GM19467 (cell line): ENCODE measurements at regions not wholly inside any gene's neighbourhood (a gene's known extent, or its start where the extent isn't known, plus 50 kb on each side); places are given as distances from the start of the nearest gene placed in this dataset.
A peak's percentile ranks its signal among the peaks of the same experiment; 100 is the strongest.
"Not testable (repeated sequence)": the region's sequence is repeated elsewhere in the genome, so short reads cannot be mapped to it uniquely, and the experiment has no call there.

Source experiments
- ATAC-seq: cut with Tn5 transposase; IDR thresholded peaks from one replicate; pipeline ENCODE4 v1.9.1; 2021; ENCODE audit warnings: mild to moderate bottlenecking, moderate library complexity; ENCODE audit not compliant: unreplicated experiment

GRCh38 chr3:137820366-137820765 is 56.3 kb downstream of the SOX14 start:
- ATAC-seq = no peak

DNA sequence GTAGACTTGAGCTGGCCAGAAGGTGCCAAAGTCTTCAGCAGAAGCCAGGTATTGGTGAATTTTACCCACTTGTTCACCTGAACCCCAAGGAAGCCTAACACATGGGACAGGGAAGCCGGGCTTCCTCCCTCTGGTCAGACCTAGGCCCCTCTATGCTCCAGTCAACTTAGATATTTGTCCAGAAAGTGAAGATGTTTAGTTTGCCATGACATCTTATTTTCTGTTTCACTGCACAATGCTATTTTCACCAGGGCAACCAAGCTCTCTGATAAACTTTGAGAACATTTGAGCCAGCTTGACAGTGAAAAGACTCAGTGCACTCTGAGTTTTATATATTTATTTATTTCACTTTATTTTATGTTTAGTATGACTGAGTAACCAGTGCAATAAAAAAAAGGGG is 71.0 kb downstream of the SOX14 start:
- ATAC-seq = no peak

DNA sequence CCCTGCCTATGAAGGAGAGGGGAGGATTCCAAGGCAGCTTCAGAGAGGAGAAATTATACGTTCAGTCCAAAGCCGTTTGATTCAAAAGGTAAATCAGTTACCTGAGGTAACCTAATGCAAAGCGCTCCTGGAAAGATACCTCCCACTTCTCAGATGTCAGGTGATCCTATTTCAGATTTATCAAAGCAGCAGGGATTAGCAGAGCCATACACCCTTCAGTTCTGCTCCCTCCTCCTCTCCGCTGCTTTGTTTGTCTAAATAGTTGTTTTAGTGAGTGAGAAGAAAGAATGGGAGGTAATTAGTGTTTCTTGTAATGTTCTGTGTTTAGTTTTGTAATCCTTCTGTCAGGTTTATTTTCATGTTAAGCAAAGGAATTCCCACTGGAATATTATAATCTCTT is 81.1 kb downstream of the SOX14 start:
- no peak for ATAC-seq

DNA sequence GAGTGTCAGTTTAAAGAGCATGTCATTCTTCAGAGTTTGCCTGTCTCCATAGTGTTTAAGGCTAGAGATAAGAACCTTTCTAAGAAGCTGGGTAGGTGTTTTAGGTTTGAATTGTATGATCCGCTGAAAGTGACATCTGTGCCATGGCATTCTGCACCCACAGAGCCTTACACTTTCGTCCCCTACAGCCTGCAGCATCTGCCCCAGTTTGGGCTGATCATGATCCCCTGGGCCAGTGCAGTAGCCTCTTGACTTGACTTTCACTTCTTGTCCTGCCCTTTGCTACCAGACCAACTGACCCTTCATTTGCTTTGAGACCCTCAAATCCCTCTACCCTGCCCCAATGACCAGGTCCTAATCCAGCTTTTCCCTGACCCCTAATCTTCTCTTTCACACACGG is 81.6 kb downstream of the SOX14 start:
- ATAC-seq = no peak

DNA sequence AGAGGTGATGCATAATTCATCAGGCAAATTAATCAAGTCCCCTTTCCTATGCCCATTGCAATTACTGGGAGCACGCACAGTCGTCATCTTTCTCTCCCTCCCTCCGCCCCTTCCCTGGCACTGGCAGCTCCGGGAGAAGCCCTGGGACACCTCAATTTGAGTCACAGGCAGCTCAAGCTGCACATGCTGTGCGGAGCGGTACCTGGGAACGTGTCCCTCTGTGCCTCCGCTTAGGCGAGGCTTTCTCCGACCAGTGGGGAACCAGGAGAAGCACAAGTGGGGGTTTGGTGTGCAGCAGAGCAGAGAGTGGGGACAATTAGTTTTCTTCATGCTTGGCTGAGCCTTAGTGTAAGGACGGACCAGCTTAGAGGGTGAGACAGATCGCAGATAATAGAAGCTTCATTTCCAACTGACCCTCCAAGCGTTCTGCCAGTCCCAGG is 88.3 kb downstream of the SOX14 start:
- ATAC-seq = no peak

GRCh38 chr3:137854533-137855261 is 90.6 kb downstream of the SOX14 start:
- ATAC-seq = no peak

GRCh38 chr3:137866001-137866400 is 101.9 kb downstream of the SOX14 start:
- no peak for ATAC-seq

DNA sequence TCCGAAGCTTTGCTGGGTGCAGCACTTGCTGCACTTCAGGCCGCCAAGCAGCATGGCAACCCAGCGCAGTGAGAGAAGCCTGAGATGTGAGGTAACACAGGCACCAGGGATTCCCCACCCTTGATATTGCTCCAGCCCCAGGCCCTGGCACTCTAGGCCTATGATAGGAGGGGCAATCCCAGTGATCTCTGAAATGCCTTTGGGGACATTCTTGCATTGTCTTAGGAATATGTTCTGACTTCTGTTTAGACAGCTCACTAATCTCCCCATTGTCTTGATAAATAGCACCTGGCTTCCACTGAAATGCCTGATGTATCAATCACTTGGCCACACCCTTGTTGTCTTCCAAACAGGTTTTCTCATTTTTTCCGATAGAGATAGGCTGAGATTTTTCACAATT is 102.8 kb downstream of the SOX14 start:
- ATAC-seq = no peak

- no peak for ATAC-seq
These were observed 103.5 kb downstream of the SOX14 start for GRCh38 chr3:137867611-137868010.

DNA sequence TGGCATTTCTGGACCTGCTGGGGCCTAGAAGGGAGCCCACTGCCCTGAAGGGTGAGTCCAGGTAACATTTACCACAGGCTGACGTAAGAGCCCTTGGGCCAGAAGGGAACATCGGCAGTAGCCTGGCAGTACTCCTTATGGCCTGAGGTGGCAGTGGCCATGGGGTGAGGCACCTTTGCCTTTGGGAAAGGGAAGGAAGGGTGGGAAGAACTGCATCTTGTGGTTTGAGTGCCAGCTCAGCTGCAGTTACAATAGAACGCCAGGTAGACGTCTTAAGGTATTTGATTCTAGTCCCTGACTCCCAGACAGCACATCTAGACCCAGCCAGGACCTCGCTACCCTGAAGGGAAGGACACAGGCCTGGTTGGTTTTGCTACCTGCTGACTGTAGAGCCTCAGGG is 104.9 kb downstream of the SOX14 start:
- ATAC-seq = no peak

- not testable (repeated sequence) for ATAC-seq
These were observed 108.5 kb downstream of the SOX14 start for GRCh38 chr3:137872589-137872988.

GRCh38 chr3:137896842-137897241 is 113.1 kb upstream of the CLDN18 start:
- ATAC-seq = not testable (repeated sequence)

DNA sequence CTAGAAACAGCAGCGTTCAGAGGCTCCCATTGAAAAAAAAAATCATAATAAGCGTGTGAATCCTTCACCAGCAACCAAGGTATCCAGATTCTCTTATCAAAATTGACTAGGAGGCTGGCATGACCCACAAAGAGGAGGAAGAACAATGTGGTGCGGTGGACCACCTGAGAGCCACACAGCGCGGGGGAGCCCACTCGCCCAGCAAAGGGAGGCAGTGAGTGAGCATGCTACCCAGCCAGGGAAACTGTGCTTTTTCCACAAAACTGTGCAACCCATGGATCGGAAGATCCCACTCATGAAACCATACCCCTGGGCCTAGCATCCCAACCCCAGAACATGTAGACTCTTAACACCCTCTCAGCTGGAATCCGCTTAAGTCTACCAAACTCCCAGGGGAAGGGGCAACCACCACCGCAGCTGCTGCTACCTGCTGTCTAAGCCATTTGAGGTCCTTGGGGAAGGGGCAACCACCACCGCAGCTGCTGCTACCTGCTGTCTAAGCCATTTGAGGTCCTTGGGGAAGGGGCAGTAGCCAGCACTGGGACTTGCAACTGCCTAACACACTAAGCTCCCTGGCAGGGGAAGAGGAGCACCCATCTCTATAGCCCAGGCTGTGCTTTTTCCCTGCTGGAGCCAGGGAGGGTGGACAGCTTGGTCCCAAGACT is 102.8 kb upstream of the CLDN18 start:
- ATAC-seq = no peak

GRCh38 chr3:137924628-137925027 is 85.3 kb upstream of the CLDN18 start:
- ATAC-seq = no peak

DNA sequence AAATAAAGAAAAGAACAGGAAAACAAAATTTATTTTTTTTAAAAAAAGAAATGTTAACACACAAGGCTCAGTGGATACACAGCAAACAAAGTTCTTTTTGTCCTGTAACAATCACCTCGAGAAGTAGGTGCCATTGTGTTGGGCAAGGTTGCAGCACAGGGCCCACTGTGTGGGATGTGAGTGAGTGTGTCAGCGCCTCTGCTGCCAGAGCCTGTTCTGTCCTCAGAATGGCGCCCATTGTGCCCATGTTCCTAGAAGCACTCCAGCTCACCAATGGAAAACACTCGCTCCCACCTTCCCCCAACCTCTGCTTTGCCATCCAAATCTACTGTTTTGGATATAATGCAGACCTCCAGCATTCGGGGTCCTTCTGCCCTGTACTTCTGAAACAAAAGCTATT is 84.9 kb upstream of the CLDN18 start:
- no peak for ATAC-seq

DNA sequence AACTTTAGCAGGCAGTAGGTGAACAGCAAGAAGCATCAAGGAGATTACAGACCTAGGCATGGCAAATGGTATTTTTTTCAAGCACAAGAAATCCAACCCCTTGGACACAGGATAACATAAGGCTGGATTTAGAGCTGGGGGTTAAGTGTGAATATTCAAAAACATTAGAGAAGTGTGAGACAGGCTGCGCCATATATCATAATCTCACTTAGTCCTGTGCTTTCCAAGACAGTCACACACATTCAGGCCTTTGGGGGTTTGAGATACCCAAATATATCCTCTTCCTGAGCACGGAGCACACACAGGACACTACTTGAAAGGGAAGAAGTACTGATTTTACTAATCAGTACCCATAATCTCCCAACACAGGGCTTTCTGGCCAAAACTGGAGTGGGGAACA is 83.0 kb upstream of the CLDN18 start:
- ATAC-seq = no peak

DNA sequence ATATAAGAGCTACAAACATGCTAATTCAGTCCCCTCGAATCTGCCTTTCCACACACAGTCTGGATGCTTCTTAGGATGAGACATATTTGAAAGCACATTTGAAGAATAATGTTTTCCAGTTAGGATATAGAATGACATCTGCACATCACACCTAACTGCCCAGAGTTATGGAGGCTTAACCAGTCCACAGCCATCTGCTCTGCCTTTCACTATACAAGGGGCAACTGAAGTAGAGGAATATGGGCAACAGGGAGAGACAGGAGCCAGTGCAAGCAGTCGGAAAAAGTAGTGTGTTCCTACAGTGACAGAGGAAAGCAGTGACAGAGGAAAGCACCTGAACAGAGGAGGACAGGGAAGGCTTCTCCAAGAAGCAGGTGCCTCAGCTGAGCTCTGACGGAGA is 79.0 kb upstream of the CLDN18 start:
- no peak for ATAC-seq

- ATAC-seq = no peak
These were observed 71.1 kb upstream of the CLDN18 start for GRCh38 chr3:137938876-137939275.

DNA sequence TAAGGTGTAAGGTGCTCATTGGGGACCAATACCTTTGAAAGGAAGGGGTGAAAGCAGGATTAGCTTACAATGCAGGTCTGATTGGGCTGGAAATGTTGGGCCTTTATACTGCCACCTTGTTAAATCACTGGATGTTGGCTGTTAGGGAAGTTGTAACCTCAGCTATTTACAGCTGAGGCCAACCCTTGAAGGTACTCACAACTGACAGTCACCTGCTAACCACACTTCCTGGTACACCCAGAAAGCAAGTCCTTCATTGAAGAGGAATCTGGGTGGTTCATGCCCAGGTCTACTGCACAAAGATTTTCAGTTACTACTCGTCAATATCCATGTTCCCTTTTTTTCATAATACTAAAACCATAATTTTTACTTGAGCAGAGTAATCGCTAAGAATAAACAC is 65.4 kb upstream of the CLDN18 start:
- no peak for ATAC-seq

DNA sequence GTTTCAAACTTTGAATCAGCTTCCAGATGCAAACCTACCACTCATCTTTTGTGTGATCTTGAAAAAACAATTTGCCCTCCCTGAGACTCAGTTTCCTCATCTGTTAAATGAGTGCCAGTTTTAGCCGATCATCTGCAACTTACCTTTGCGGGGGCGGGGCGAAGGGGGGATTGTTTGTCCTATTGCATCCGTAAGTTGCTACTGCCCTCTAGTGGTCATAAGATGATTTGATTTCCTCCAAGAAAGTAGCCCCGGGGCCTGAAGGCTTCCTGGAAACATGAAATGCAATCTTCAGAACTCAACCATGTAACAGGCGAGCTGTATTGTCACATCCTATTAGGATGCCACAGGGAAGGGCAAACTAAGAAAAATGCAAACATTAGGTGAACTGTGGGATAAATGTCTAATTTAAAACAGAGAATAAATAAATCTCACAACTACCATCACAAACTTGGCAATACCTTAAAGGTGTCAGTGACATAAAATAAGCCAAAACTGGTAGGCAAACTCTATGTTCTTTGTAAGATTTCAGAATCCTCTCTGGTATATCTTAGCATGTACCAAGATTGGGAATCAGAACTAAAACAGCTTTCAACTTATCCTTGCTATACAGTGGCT is 63.5 kb upstream of the CLDN18 start:
- peak; percentile 65 for ATAC-seq

GRCh38 chr3:137947117-137947516 is 62.8 kb upstream of the CLDN18 start:
- ATAC-seq = no peak

GRCh38 chr3:137948400-137949072 is 61.4 kb upstream of the CLDN18 start:
- ATAC-seq = no peak
